ENCODE measurements at regions not wholly inside any gene's neighbourhood (a gene's known extent, or its start where the extent isn't known, plus 50 kb on each side); places are given as distances from the start of the nearest gene placed in this dataset.

DNA sequence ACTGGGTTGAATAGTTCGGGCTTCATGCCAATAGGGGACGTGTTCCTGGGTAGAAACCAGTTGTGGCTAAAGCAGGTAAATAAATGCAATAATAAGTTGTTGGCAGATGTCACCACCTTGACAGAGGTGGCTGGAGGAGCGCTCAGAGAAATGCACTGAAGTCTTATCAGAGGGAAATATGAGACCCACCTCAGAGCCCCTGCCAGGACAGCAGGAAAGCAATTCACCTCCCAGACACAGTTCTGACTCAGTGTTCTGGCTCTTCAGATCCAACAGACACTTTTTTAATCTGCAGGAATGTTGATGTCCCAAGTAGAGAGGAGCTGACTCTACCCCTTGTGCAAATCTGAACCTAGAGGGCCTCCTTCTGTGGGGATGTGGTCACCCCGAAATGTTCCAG, 687.1 kb upstream of the FBXO33 start:
- H3K4me2 ChIP-seq (ENCODE audit: low read depth, low read length) = no peak overlapping the region
- intact Hi-C loops (cut with micrococcal nuclease; ENCODE audit: unreplicated experiment) = no loop called here
- H4K20me1 ChIP-seq (ENCODE audit: insufficient read depth, low read length) = no peaks in the 10 kb centered on the region
- no peaks in the 10 kb centered on the region for H3K36me3 ChIP-seq (replicated peaks in 1 of 2; ENCODE audit: control insufficient read depth in 1 of 2, insufficient read depth in 2 of 2, low read length in 2 of 2)
- ChIA-PET POLR2A (no interaction called here), CTCF (ENCODE audit: low intra/inter-chr PET ratio, low total read pairs) (no interaction called here)
- no TSS peak for BruUV-seq (replicated peaks)
- no peak overlapping the region for H3K4me3 ChIP-seq (replicated peaks in 1 of 3; ENCODE audit: insufficient read depth in 1 of 3, low read depth in 2 of 3, low read length in 3 of 3)
- no peak overlapping the region for H3K27ac ChIP-seq (ENCODE audit: extremely low read length, insufficient read depth, low read length)
- H2AFZ ChIP-seq (ENCODE audit: low read length) = no peak overlapping the region
- DNase-seq (ENCODE audit: low spot score) (no peak), ATAC-seq (no peak), FAIRE-seq (no peak)
- H3K9me3 ChIP-seq (ENCODE audit: low read length) = peaks cover 27% of the 10 kb centered on the region
- H3K79me2 ChIP-seq (ENCODE audit: insufficient read depth, low read length) = no peaks in the 10 kb centered on the region
- TF ChIP-seq PHF20 (CRISPR knock-in tag; IDR thresholded peaks at IDR 0.05) (no peak), ZNF614 (CRISPR knock-in tag; IDR thresholded peaks at IDR 0.05; ENCODE audit: borderline replicate concordance) (no peak), HMG20B (CRISPR knock-in tag; conservative IDR thresholded peaks at IDR 0.05) (no peak), ARID2 (CRISPR knock-in tag; IDR thresholded peaks at IDR 0.05; ENCODE audit: borderline replicate concordance) (no peak), KLF16 (CRISPR knock-in tag; IDR thresholded peaks at IDR 0.05) (no peak), ZNF530 (CRISPR knock-in tag; IDR thresholded peaks at IDR 0.05; ENCODE audit: low read depth) (no peak), FOXK1 (CRISPR knock-in tag; IDR thresholded peaks at IDR 0.05; ENCODE audit: borderline replicate concordance, low read depth) (no peak), AHR (CRISPR knock-in tag; IDR thresholded peaks at IDR 0.05) (no peak), SOX13 (IDR thresholded peaks at IDR 0.05) (no peak), SOX13 (CRISPR knock-in tag; conservative IDR thresholded peaks at IDR 0.05 in 1 of 2, IDR thresholded peaks at IDR 0.05 in 1 of 2) (no peak), TBX2 (CRISPR knock-in tag; IDR thresholded peaks at IDR 0.05; ENCODE audit: borderline replicate concordance) (no peak), BCL6 (CRISPR knock-in tag; IDR thresholded peaks at IDR 0.05) (no peak), ZNF326 (CRISPR knock-in tag; IDR thresholded peaks at IDR 0.05; ENCODE audit: borderline replicate concordance) (no peak), ZNF274 (CRISPR knock-in tag; IDR thresholded peaks at IDR 0.05) (no peak)
- TF ChIP-seq, protein P1, sequence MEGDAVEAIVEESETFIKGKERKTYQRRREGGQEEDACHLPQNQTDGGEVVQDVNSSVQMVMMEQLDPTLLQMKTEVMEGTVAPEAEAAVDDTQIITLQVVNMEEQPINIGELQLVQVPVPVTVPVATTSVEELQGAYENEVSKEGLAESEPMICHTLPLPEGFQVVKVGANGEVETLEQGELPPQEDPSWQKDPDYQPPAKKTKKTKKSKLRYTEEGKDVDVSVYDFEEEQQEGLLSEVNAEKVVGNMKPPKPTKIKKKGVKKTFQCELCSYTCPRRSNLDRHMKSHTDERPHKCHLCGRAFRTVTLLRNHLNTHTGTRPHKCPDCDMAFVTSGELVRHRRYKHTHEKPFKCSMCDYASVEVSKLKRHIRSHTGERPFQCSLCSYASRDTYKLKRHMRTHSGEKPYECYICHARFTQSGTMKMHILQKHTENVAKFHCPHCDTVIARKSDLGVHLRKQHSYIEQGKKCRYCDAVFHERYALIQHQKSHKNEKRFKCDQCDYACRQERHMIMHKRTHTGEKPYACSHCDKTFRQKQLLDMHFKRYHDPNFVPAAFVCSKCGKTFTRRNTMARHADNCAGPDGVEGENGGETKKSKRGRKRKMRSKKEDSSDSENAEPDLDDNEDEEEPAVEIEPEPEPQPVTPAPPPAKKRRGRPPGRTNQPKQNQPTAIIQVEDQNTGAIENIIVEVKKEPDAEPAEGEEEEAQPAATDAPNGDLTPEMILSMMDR (CRISPR knock-in tag; IDR thresholded peaks at IDR 0.05) = no peak
- H3K27me3 ChIP-seq (ENCODE audit: control insufficient read depth in 1 of 2, insufficient read depth in 2 of 2, low read length in 2 of 2) = no peaks in the 10 kb centered on the region
- no peak overlapping the region for H3K9ac ChIP-seq (ENCODE audit: insufficient read depth, low read depth, low read length)
- 3% methylated on average over 4 of the region's 4 CpGs for WGBS (ENCODE audit: low lambda C conversion rate)
- in situ Hi-C loops (cut with HindIII; ENCODE audit: extremely low pct_ligation_motif_present, low pct_unique_long_range_greater_than_20kb) = no loop called here
- no peaks in the 10 kb centered on the region for H3K4me1 ChIP-seq (ENCODE audit: insufficient read depth, low read length)

Measured in HepG2 (cell line).